Stomach (tissue), 8 donors: ENCODE measurements at regions not wholly inside any gene's neighbourhood (a gene's known extent, or its start where the extent isn't known, plus 50 kb on each side); places are given as distances from the start of the nearest gene placed in this dataset.

Experiments used
- DNase-seq, 2 donors: peaks; one replicate each; pipeline versions ENCODE4 v3.0.0 to v3.0.0-alpha.2; 2013 to 2019
- H3K27ac ChIP-seq, 5 donors: fragments of 200-600 bp in 4 of 5; sonication (generic) in 4 of 5; one replicate each; pipeline ENCODE4 v1.5.1; 2013 to 2019; ENCODE audit warnings: mild to moderate bottlenecking in 1 of 5, moderate library complexity in 1 of 5
- H3K27me3 ChIP-seq, 3 donors: fragments of 200-600 bp; sonication (generic); one replicate each; pipeline ENCODE4 v1.5.1; 2017 to 2019; ENCODE audit warnings: mixed run types in 1 of 3
- H3K36me3 ChIP-seq, 4 donors: fragments of 200-600 bp; sonication (generic); 1 replicate in 3 of 4; 2 replicates in 1 of 4; pipeline ENCODE4 v1.5.1; 2016 to 2019
- H3K4me1 ChIP-seq, 4 donors: fragments of 200-600 bp; sonication (generic); one replicate each; pipeline ENCODE4 v1.5.1; 2016 to 2019
- H3K4me3 ChIP-seq, 4 donors: fragments of 200-600 bp; sonication (generic) in 3 of 4; one replicate each; pipeline ENCODE4 v1.5.1; 2016 to 2019; ENCODE audit warnings: mild to moderate bottlenecking in 1 of 4
- H3K9me3 ChIP-seq, 4 donors: fragments of 200-600 bp; sonication (generic); one replicate each; pipeline ENCODE4 v1.5.1; 2016 to 2019
- CTCF ChIP-seq, 7 experiments: fragments of 450-650 bp in 4 of 7; fragments of 200-600 bp in 3 of 7; sonication (generic) in 3 of 7; IDR thresholded peaks; one replicate each; pipeline ENCODE4 v1.5.1; 2016 to 2019; ENCODE audit warnings: antibody characterized with exemption in 7 of 7, control low read depth in 2 of 7, mild to moderate bottlenecking in 1 of 7
- EP300 ChIP-seq: sonication (generic); formaldehyde crosslinking; IDR thresholded peaks from one replicate; pipeline ENCODE4 v1.6.1; 2017; ENCODE audit warnings: antibody characterized with exemption
- POLR2A ChIP-seq, 4 donors: fragments of 450-650 bp; IDR thresholded peaks; one replicate each; pipeline ENCODE4 v1.6.1; 2016; ENCODE audit warnings: antibody characterized with exemption in 4 of 4, control low read depth in 2 of 4, mild to moderate bottlenecking in 1 of 4, moderate library complexity in 1 of 4
- POLR2AphosphoS5 ChIP-seq, 3 donors: sonication (generic); formaldehyde crosslinking; IDR thresholded peaks; one replicate each; pipeline ENCODE4 v1.6.1; 2016; ENCODE audit warnings: antibody characterized with exemption in 3 of 3
- WGBS, 5 donors: extraction: QIAGEN DNeasy Blood & Tissue Kit in 3 of 5; methylation state at CpG; one replicate each; pipeline versions ENCODE4 v1.1.5 to v1.1.7; 2013 to 2018; 5-methylcytosine and 5-hydroxymethylcytosine counted together
- intact Hi-C: fragments of 100-400 bp; cut with DNase I; formaldehyde crosslinking; loops from one replicate; pipeline ENCODE4 v1.15.1; 2023; ENCODE audit warnings: low total_unique reads
- donor health status: healthy with polysubstance abuse.
- donor health status: Bipolar disorder and iron deficiency.
- donor health status: healthy.

GRCh38 chr6:66355471-66355870, 648.4 kb upstream of the EYS start:
- intact Hi-C loops = no loop called here
- H3K4me3 ChIP-seq = no peak overlapping the region
- no peak for TF ChIP-seq CTCF (IDR thresholded peaks at IDR 0.05)
- TF ChIP-seq EP300 = no peak
- TF ChIP-seq POLR2AphosphoS5 (IDR thresholded peaks at IDR 0.05) = no peak
- no peak for TF ChIP-seq POLR2A (IDR thresholded peaks at IDR 0.05)
- no peak overlapping the region for H3K27ac ChIP-seq
- H3K4me1 ChIP-seq = no peaks in the 10 kb centered on the region
- no peaks in the 10 kb centered on the region for H3K36me3 ChIP-seq
- no peak for DNase-seq
- no peaks in the 10 kb centered on the region for H3K27me3 ChIP-seq
- no peaks in the 10 kb centered on the region for H3K9me3 ChIP-seq
- 60 to 84% (median 61%) methylated on average over 1 of the region's 1 CpG for WGBS, 5 donors

GRCh38 chr6:66344796-66345195, 637.8 kb upstream of the EYS start:
- TF ChIP-seq EP300 (no peak), CTCF (IDR thresholded peaks at IDR 0.05) (no peak), POLR2A (IDR thresholded peaks at IDR 0.05) (no peak), POLR2AphosphoS5 (IDR thresholded peaks at IDR 0.05) (no peak)
- Histone ChIP-seq H3K27me3 (no peaks in the 10 kb centered on the region), H3K36me3 (no peaks in the 10 kb centered on the region), H3K9me3 (no peaks in the 10 kb centered on the region), H3K4me3 (no peak overlapping the region), H3K27ac (no peak overlapping the region), H3K4me1 (no peaks in the 10 kb centered on the region)
- WGBS, 5 donors = 38 to 58% (median 50%) methylated on average over 2 of the region's 2 CpGs
- intact Hi-C loops = no loop called here
- DNase-seq = peak in 1 of 2 donors; percentile 8

GRCh38 chr6:66340736-66341135, 633.7 kb upstream of the EYS start:
- H3K27ac ChIP-seq = no peak overlapping the region
- no peak overlapping the region for H3K4me3 ChIP-seq
- intact Hi-C loops = no loop called here
- no peaks in the 10 kb centered on the region for H3K4me1 ChIP-seq
- no peak for TF ChIP-seq POLR2A (IDR thresholded peaks at IDR 0.05)
- TF ChIP-seq CTCF (IDR thresholded peaks at IDR 0.05) = no peak
- no peak for TF ChIP-seq POLR2AphosphoS5 (IDR thresholded peaks at IDR 0.05)
- TF ChIP-seq EP300 = no peak
- no peaks in the 10 kb centered on the region for H3K36me3 ChIP-seq
- no peaks in the 10 kb centered on the region for H3K27me3 ChIP-seq
- H3K9me3 ChIP-seq = no peaks in the 10 kb centered on the region
- 79 to 95% (median 91%) methylated on average over 1 of the region's 1 CpG for WGBS, 5 donors
- no peak for DNase-seq

- 57 to 83% (median 69%) methylated on average over 1 of the region's 1 CpG for WGBS, 5 donors
- Histone ChIP-seq H3K4me3 (no peak overlapping the region), H3K27me3 (no peaks in the 10 kb centered on the region), H3K4me1 (no peaks in the 10 kb centered on the region), H3K36me3 (no peaks in the 10 kb centered on the region), H3K9me3 (no peaks in the 10 kb centered on the region), H3K27ac (no peak overlapping the region)
- intact Hi-C loops = no loop called here
- TF ChIP-seq EP300 (no peak), POLR2A (IDR thresholded peaks at IDR 0.05) (no peak), CTCF (IDR thresholded peaks at IDR 0.05) (no peak), POLR2AphosphoS5 (IDR thresholded peaks at IDR 0.05) (no peak)
- DNase-seq = no peak
Observed at GRCh38 chr6:66336176-66336575, 629.1 kb upstream of the EYS start.
